Prostate gland (tissue), 2 donors: ENCODE measurements at regions not wholly inside any gene's neighbourhood (a gene's known extent, or its start where the extent isn't known, plus 50 kb on each side); places are given as distances from the start of the nearest gene placed in this dataset.

ENCODE experiments used
- DNase-seq: peaks from one replicate; pipeline ENCODE4 v3.0.0-alpha.2; 2019; ENCODE audit warnings: low spot score
- H3K27ac ChIP-seq, 2 donors: fragments of 200-600 bp; sonication (generic); 2 replicates each; pipeline ENCODE4 v1.5.1; 2017 to 2019
- H3K27me3 ChIP-seq: fragments of 200-600 bp; sonication (generic); replicated peaks from 2 replicates; pipeline ENCODE4 v1.5.1; 2019; ENCODE audit not compliant: insufficient read depth
- H3K36me3 ChIP-seq, 2 donors: fragments of 200-600 bp; sonication (generic); 1 replicate in 1 of 2; 2 replicates in 1 of 2; pipeline versions ENCODE4 v1.5.1 to v1.8.1; 2017 to 2019
- H3K4me1 ChIP-seq: fragments of 200-600 bp; sonication (generic); replicated peaks from 2 replicates; pipeline ENCODE4 v1.5.1; 2019
- H3K4me3 ChIP-seq, 2 donors: fragments of 200-600 bp; sonication (generic); 2 replicates each; pipeline ENCODE4 v1.5.1; 2017 to 2019
- H3K9me3 ChIP-seq: fragments of 200-600 bp; sonication (generic); 2 replicates; pipeline ENCODE4 v1.5.1; 2017
- CTCF ChIP-seq, 4 experiments: fragments of 200-600 bp in 2 of 4; fragments of 450-650 bp in 2 of 4; sonication (generic) in 2 of 4; IDR thresholded peaks; 1 replicate in 3 of 4; 2 replicates in 1 of 4; pipeline ENCODE4 v1.5.1; 2016 to 2019; ENCODE audit warnings: antibody characterized with exemption in 4 of 4, mild to moderate bottlenecking in 2 of 4, moderate library complexity in 2 of 4
- POLR2A ChIP-seq: fragments of 450-650 bp; IDR thresholded peaks from one replicate; pipeline ENCODE4 v1.6.1; 2016; ENCODE audit warnings: antibody characterized with exemption, mild to moderate bottlenecking
- POLR2AphosphoS5 ChIP-seq: sonication (generic); formaldehyde crosslinking; IDR thresholded peaks from one replicate; pipeline ENCODE4 v1.6.1; 2017; ENCODE audit warnings: antibody characterized with exemption
- WGBS: methylation state at CpG from one replicate; pipeline ENCODE4 v1.1.5; 2018; 5-methylcytosine and 5-hydroxymethylcytosine counted together
- intact Hi-C: fragments of 100-400 bp; cut with DNase I; formaldehyde crosslinking; loops from one replicate; pipeline ENCODE4 v1.14.2; 2022

GRCh38 chr7:17058568-17058967 lies 176.8 kb upstream of the AGR3 start:
- Histone ChIP-seq H3K36me3 (no peaks in the 10 kb centered on the region), H3K27ac (no peak overlapping the region), H3K9me3 (no peaks in the 10 kb centered on the region), H3K4me3 (no peak overlapping the region), H3K27me3 (no peaks in the 10 kb centered on the region), H3K4me1 (no peaks in the 10 kb centered on the region)
- intact Hi-C loops = no loop called here
- DNase-seq = no peak
- WGBS = 59% methylated on average over 1 of the region's 1 CpG
- no peak for TF ChIP-seq POLR2AphosphoS5
- no peak for TF ChIP-seq CTCF (IDR thresholded peaks at IDR 0.05)
- TF ChIP-seq POLR2A = no peak

- WGBS = 90% methylated on average over 3 of the region's 3 CpGs
- H3K27me3 ChIP-seq = no peaks in the 10 kb centered on the region
- no peaks in the 10 kb centered on the region for H3K9me3 ChIP-seq
- no peaks in the 10 kb centered on the region for H3K4me1 ChIP-seq
- no peak for DNase-seq
- no peak overlapping the region for H3K27ac ChIP-seq
- TF ChIP-seq POLR2AphosphoS5 = no peak
- intact Hi-C loops = no loop called here
- H3K4me3 ChIP-seq = no peak overlapping the region
- no peaks in the 10 kb centered on the region for H3K36me3 ChIP-seq
Observed at GRCh38 chr7:17060051-17060450, 178.3 kb upstream of the AGR3 start.

GRCh38 chr7:17061443-17061842 lies 179.7 kb upstream of the AGR3 start:
- intact Hi-C loops = no loop called here
- H3K4me1 ChIP-seq = no peaks in the 10 kb centered on the region

GRCh38 chr7:17062151-17063044 lies 180.6 kb upstream of the AGR3 start:
- WGBS = 87% methylated on average over 5 of the region's 5 CpGs
- H3K27ac ChIP-seq = no peak overlapping the region
- no peaks in the 10 kb centered on the region for H3K9me3 ChIP-seq
- no peaks in the 10 kb centered on the region for H3K36me3 ChIP-seq
- H3K4me1 ChIP-seq = no peaks in the 10 kb centered on the region
- TF ChIP-seq POLR2AphosphoS5 (no peak), CTCF (IDR thresholded peaks at IDR 0.05) (no peak), POLR2A (no peak)
- no peaks in the 10 kb centered on the region for H3K27me3 ChIP-seq
- no peak overlapping the region for H3K4me3 ChIP-seq
- intact Hi-C loops = no loop called here
- no peak for DNase-seq

More at GRCh38 chr7:17061443-17061842, 179.7 kb upstream of the AGR3 start:
- H3K27me3 ChIP-seq = no peaks in the 10 kb centered on the region
- TF ChIP-seq POLR2AphosphoS5 = no peak
- TF ChIP-seq CTCF (IDR thresholded peaks at IDR 0.05) = no peak
- no peak for TF ChIP-seq POLR2A
- H3K36me3 ChIP-seq = no peaks in the 10 kb centered on the region
- no peak overlapping the region for H3K4me3 ChIP-seq
- 85% methylated on average over 2 of the region's 2 CpGs for WGBS
- H3K27ac ChIP-seq = no peak overlapping the region
- DNase-seq = no peak
- H3K9me3 ChIP-seq = no peaks in the 10 kb centered on the region

- intact Hi-C loops = no loop called here
- H3K27me3 ChIP-seq = no peaks in the 10 kb centered on the region
- no peak overlapping the region for H3K27ac ChIP-seq
- no peaks in the 10 kb centered on the region for H3K36me3 ChIP-seq
- H3K4me3 ChIP-seq = no peak overlapping the region
- no peaks in the 10 kb centered on the region for H3K9me3 ChIP-seq
- TF ChIP-seq POLR2AphosphoS5 = no peak
- TF ChIP-seq POLR2A = no peak
- no peak for TF ChIP-seq CTCF (IDR thresholded peaks at IDR 0.05)
- H3K4me1 ChIP-seq = no peaks in the 10 kb centered on the region
- no peak for DNase-seq
Observed at GRCh38 chr7:17063045-17063383, 181.2 kb upstream of the AGR3 start.
